HG02759 (cell line): ENCODE measurements at regions not wholly inside any gene's neighbourhood (a gene's known extent, or its start where the extent isn't known, plus 50 kb on each side); places are given as distances from the start of the nearest gene placed in this dataset.

Source experiments
- ATAC-seq: cut with Tn5 transposase; IDR thresholded peaks from one replicate; pipeline ENCODE4 v1.9.1; 2021; ENCODE audit warnings: mild to moderate bottlenecking, moderate library complexity; ENCODE audit not compliant: unreplicated experiment

DNA sequence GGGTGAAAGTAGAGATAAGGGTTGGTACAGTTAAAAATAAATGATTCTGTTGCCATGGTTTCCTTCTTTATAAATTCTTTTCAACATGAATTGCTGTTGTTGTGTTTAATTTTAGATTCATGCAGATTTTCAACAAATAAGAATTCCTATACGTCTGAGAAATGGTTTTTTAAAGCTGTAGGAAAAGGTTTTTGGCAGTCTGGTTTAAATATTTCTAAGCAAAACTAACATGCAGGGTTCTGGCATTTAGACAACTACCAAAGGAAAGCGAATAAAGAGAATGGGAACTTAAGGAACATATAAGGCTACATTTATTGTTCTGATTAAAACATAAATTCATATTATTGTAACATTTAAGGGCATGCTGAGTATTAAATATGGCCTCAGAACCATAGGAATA lies 203.0 kb upstream of the MIR17HG start:
- ATAC-seq: no peak

DNA sequence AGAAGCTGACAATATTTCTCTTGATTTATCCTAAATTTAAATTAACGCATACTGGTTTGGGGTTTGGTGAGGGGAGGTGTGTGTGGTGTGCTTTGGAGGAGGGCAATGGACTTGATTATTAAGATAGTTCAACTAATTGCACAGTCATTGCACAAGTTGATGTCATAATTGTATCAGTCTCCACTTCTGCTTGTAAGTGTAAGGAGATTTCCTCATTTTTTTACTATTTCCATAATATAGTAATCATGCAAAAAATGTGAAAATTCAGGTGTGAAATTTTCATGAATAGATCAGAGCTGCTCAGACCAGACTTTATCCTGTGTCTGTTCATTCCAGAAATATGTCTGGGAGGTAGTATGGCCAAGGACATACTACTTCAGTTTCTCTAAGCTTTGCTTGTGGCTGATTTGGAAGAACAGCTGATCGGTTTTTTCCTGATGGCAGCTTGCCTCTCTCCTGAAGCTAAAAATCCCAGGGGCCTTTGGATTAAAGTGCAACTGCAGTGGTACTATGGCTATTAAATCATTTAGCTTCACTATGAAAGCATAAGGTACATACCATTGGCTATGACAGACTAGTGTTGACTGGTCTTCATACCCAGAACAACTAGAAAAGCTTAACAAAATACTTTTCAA lies 201.8 kb upstream of the MIR17HG start:
- ATAC-seq: no peak

DNA sequence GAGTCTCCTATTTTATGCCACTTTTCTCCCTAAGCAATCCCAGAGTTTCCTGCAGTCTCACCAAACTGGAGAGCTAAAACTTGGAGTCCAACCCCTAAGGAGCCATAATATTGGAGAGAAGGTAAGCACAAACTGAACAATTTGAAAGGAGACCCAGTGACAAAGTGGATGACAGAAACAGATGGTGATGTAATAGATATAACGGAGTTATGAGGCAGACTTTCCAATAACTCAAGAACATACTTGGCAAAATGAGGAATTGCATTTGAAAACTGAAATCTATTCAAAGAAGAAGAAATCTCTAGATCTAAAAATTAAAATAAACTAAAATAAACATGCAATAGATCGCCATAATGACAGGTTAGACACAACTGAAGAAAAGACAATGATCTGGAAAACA lies 200.9 kb upstream of the MIR17HG start:
- no peak for ATAC-seq

- no peak for ATAC-seq
Measured at GRCh38 chr13:91148098-91148497, 199.4 kb upstream of the MIR17HG start.

GRCh38 chr13:91151921-91152320 lies 195.6 kb upstream of the MIR17HG start:
- ATAC-seq: no peak

DNA sequence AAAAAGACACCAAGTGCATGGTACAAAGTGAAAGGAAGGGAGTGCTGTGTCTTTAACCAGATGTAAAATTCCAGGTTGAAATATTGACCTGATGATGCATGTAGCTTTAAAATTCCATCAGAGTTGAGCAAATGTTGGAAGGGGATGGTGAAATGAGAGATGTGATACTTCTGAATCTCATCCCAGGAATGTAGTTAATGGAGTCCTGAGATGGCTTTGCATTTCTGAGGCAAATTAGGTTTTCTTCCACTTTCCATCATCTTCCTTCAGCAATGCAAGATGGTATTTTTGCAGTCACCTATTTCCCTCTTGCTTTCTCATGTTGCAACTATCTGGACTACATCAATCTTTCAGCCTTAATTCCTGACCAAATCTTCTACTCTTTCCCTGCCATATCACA lies 194.1 kb upstream of the MIR17HG start:
- ATAC-seq: no peak

GRCh38 chr13:91154558-91155353 lies 192.7 kb upstream of the MIR17HG start:
- peak; percentile 86 for ATAC-seq

DNA sequence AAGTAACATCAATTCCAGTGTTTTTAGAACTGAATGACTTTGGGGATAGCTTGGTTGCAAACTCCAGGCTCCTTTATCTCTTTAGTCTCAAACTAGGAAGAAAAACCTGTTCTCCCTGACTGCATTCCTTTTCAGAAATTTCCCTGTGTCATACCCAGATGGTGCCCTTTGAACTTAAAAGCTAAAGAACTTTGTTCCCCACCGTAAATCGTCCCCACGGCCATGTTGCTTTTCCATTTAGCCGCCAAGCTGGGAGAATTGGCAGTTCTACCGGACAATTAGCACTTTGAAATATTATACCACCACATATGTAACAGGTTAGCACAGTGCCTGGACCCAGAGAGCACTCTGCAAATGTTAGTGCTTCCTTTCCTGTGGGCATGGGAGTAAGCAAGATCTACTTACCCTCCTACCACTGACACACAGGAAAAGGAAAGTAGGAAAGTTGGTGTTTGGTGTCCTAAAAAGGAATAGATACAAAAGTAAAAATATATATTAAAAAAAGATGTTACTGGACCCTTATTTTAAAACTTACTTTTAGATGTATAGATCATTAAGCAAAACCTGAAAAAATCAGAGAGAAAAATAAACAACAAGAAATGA lies 191.9 kb upstream of the MIR17HG start:
- ATAC-seq: no peak

DNA sequence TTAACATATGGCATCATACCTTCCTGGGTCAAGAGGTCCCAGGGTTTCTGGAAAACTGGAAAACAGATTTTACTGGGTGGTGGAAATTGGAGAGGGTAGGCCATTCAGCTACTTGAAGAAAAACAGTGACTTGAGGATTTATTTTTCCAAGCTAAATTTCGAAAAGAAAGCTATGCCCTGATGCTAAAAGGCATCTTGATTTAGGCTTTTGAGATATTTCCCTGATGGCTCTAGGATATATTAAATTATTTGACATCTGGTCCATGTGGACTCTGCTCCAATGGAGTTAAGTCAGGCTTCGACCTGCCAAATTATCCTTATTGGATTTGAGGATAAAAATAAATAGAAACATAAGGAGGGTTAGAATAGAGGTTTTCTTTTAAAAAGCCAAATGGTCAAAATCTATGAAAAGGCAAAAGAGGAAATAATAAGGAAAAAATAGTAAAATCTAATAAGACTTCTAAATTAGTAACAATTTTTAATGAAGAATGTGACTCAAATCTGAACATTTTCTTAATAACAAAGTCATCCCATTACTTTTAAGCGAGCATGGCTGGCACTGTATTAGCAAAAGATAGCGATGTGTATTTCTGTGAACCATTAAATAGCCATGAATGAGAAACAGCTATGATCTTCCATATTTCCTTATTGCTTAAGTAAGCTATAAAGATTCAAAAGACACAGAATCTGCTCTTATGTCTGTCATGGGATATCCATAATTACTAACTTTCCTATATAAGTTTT lies 190.0 kb upstream of the MIR17HG start:
- no peak for ATAC-seq

GRCh38 chr13:91158017-91158395 lies 189.5 kb upstream of the MIR17HG start:
- no peak for ATAC-seq

- ATAC-seq: peak; percentile 54
Measured at GRCh38 chr13:91162180-91162579, 185.3 kb upstream of the MIR17HG start.

DNA sequence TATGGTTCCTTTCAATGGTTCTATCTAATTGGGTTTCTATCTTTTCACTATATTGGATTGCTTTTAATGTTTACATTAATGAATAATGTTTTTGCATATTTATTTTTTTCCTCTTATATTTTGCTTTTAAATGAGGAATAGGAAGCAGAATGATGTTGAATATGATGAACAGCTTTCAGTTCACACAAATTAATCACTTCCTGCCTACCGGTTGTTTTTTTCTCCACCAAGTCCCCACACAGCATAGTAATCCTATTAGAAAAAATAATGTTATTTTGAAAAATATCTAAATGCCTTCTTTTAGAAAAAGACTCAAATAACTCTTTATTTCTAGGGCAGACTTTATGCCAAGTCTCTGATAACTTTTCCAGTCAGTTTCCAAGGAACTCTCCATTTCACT lies 184.9 kb upstream of the MIR17HG start:
- no peak for ATAC-seq

DNA sequence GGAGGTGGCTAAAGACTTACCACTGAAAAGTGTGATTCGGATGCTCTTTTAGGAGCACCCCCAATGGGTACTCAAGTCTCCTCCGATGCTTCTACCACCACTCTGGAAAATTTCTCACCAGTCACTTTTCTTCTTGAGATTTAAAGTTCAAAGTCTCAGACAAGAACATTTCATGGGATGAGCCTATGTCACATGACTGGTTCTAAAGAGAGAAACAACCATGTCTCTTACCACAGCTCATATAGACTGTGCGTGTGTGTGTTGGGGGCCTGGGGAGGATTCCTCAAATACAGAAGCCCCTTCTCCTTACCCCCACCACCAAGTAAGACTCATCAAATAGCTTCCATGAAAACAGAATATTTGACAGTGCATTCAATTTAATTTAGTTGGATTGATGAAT lies 181.7 kb upstream of the MIR17HG start:
- ATAC-seq: no peak

DNA sequence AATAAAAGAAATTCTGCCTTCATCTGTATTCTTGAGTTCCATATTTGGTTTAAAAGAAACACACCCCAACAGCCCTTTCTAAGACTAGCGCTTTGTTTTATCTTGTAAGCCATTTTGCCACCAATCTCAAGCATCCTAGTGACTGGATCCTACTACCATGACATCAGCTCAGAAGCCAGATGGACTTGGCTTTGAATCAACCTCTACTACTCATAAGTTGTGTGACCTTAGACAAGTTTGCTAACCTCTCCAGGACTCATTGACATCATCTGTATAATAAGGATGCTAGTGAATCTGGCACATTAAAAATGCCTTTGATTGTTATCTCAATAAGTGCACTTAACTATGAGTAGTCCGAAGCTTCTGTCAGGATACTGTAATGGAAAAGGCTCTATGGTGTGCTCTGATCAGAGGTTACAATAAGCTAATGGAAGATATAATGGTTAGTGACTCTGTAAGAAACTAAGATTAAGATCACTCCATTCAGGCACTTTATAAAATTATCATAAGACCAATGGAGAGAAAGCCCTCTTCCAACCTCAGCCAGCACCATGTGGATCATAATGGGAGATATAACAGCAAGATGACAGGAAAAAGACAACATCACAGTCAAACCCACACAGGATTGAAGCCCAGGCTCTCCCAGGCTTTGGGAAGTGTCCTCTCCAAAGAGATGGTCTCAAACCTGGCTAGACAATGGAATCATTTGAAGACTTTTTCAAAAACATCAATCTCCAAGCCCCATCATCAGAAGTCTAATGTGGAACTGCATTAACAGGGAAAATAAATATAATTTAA lies 180.6 kb upstream of the MIR17HG start:
- ATAC-seq: no peak

DNA sequence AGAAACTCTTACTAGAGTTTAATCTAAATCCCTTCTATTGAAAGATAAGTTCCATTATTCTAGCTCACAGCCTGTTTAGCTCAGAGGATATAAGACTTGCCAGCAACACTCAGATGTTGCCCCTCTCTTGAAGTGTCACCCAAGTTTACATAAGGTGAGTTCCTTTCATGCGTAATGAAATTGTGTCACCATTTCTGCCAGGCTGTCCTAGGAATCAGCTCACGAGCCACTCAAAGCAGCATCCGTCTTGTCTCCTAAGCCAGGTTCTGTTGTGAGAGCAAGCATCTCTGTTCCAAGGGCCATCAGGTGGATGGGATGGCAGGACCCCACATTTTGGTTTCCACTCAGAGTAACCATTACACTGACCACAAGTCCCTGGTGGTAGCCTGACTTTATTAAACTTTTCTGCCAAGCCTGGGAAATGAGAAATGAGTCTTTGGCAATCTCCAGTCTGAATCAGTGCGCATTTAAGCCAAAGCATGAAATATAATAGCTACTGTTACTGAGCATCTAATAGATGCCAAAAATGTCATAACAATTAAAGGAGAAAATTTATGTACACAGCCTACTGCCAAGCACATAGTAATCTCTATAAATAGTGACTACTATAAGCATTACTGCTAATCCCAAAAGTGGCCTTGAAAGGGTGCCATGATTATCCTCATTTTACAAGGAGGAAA lies 179.6 kb upstream of the MIR17HG start:
- ATAC-seq: no peak

GRCh38 chr13:91168386-91168711 lies 179.1 kb upstream of the MIR17HG start:
- ATAC-seq: no peak

- no peak for ATAC-seq
Measured at GRCh38 chr13:91169321-91170050, 178.0 kb upstream of the MIR17HG start.

DNA sequence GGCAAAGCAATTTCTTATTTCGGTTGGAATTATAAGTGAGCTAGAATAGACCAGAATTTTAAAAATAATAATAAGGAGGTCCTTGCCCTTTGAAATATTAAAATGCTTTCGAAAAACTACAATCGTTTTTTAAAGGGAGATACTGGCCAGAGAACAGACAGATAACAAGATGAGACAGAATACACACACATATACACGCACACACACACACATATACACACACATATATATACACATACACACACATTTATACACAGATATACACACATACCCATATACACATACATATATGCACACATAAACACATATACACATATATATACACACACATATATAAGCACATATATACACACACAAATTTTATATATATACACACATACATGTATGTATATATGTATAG lies 175.3 kb upstream of the MIR17HG start:
- no peak for ATAC-seq

- ATAC-seq: no peak
Measured at GRCh38 chr13:91174886-91175501, 172.5 kb upstream of the MIR17HG start.
